22Rv1 (cell line): ENCODE measurements at regions not wholly inside any gene's neighbourhood (a gene's known extent, or its start where the extent isn't known, plus 50 kb on each side); places are given as distances from the start of the nearest gene placed in this dataset.

ENCODE experiments used
- CTCF ChIP-seq: fragments of 450-650 bp; IDR thresholded peaks from 2 replicates; pipeline ENCODE4 v1.5.1; 2017; ENCODE audit warnings: mild to moderate bottlenecking
- ZFX ChIP-seq: fragments of 450-650 bp; IDR thresholded peaks from 2 replicates; pipeline ENCODE4 v1.6.1; 2017; ENCODE audit warnings: antibody characterized with exemption, borderline replicate concordance

- TF ChIP-seq CTCF = no peak
- TF ChIP-seq ZFX = no peak
Observed at GRCh38 chr5:33023649-33024048, 312.5 kb downstream of the NPR3 start.
